OCI-LY1 (cell line): ENCODE measurements at regions not wholly inside any gene's neighbourhood (a gene's known extent, or its start where the extent isn't known, plus 50 kb on each side); places are given as distances from the start of the nearest gene placed in this dataset.

Experiments used
- EZH2 ChIP-seq: fragments of 200-600 bp; sonication (generic), shearing (Covaris generic); IDR thresholded peaks from 2 replicates; pipeline ENCODE4 v1.8.0; 2017; ENCODE audit warnings: borderline replicate concordance, mixed run types, mild to moderate bottlenecking, antibody characterized with exemption, low read length, moderate library complexity, mixed read lengths
- TF ChIP-seq, protein P1 (sequence below): fragments of 200-600 bp; sonication (generic), shearing (Covaris generic); IDR thresholded peaks from 2 replicates; pipeline ENCODE4 v1.5.1; 2017; ENCODE audit warnings: mild to moderate bottlenecking, antibody characterized with exemption, low read length, moderate library complexity, mixed read lengths

DNA sequence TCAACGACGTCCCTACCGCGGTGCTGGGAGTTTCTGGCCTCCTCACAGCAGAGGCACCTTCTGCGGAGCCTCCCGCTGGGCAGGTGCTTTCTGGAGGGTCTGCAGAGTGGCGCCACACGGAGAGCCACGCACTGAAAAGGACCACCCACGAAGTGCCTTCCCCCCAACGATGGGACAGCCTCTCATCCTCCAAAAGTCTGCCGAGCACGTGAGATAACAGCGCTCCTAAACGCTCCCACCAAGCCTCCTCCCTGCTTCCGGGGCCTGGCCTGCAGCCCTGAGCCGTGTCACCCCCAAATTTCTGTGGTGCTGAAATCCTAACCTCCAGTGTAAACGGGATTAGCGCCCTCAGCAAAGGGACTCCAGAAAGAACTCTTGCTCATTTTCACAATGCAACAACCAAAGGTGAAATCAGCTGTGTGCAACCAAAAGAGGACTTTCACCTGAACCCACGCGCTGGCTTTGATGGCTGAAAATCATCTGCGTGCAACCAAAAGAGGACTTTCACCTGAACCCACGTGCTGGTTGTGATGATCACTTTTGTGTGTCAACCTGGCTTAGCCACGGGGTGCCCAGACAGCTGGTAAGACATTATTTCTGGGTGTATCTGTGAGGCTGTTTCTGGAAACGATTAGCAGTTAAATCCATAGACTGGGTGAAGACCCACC, 924.6 kb downstream of the BRD1 start:
- TF ChIP-seq, protein P1, sequence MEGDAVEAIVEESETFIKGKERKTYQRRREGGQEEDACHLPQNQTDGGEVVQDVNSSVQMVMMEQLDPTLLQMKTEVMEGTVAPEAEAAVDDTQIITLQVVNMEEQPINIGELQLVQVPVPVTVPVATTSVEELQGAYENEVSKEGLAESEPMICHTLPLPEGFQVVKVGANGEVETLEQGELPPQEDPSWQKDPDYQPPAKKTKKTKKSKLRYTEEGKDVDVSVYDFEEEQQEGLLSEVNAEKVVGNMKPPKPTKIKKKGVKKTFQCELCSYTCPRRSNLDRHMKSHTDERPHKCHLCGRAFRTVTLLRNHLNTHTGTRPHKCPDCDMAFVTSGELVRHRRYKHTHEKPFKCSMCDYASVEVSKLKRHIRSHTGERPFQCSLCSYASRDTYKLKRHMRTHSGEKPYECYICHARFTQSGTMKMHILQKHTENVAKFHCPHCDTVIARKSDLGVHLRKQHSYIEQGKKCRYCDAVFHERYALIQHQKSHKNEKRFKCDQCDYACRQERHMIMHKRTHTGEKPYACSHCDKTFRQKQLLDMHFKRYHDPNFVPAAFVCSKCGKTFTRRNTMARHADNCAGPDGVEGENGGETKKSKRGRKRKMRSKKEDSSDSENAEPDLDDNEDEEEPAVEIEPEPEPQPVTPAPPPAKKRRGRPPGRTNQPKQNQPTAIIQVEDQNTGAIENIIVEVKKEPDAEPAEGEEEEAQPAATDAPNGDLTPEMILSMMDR: no peak
- TF ChIP-seq EZH2: no peak
